K562 (cell line): ENCODE measurements at regions not wholly inside any gene's neighbourhood (a gene's known extent, or its start where the extent isn't known, plus 50 kb on each side); places are given as distances from the start of the nearest gene placed in this dataset.
A peak's percentile ranks its signal among the peaks of the same experiment; 100 is the strongest.

ENCODE experiments used
- ATAC-seq: fragments of 200-7000 bp; cut with Tn5 transposase; 3 replicates; pipeline ENCODE4 v1.9.1; 2020; ENCODE audit warnings: moderate library complexity
- BruUV-seq: library from RNA; stranded (reverse); fragments of 400-500 nt; replicated peaks from 2 replicates; lab custom pipeline; 2021; lab: Mats Ljungman, UMichigan
- CTCF ChIA-PET: fragments of 300-600 bp; formaldehyde crosslinking; extraction: SDS; loops from one replicate; lab custom pipeline; 2021; ENCODE audit warnings: low intra/inter-chr PET ratio; lab: Yijun Ruan, JAX
- POLR2A ChIA-PET: fragments of 300-600, 350-650 bp; sonication (Branson Sonifier 250); formaldehyde crosslinking; extraction: SDS; loops from one replicate; lab custom pipeline; 2021; ENCODE audit warnings: antibody characterized with exemption, inconsistent platforms; lab: Yijun Ruan, JAX
- DNase-seq, 4 experiments: peaks; one replicate each; pipeline versions ENCODE4 v3.0.0 to v3.0.0-alpha.2; 2011 to 2018; ENCODE audit warnings: low spot score in 3 of 4, mixed read lengths in 3 of 4; ENCODE audit errors: extremely low read depth in 1 of 4
- FAIRE-seq: peaks from 2 replicates; lab custom pipeline; 2011; peaks lifted over from hg19 to GRCh38; lab: Jason Lieb, UNC
- H2AFZ ChIP-seq: 2 replicates; pipeline ENCODE4 v1.6.0; 2011; ENCODE audit warnings: low read depth, low read length, control low read depth, inconsistent platforms
- H3K27ac ChIP-seq: fragments of 200-600 bp; 3 replicates; pipeline ENCODE4 v1.8.0; 2011; ENCODE audit warnings: low read depth, mild to moderate bottlenecking, control low read depth, inconsistent platforms, low read length, moderate library complexity, mixed read lengths; ENCODE audit errors: extremely low read depth
- H3K27me3 ChIP-seq, 2 experiments: fragments of 300-600 bp in 1 of 2; 2 replicates in 1 of 2; 3 replicates in 1 of 2; pipeline versions ENCODE4 v1.6.0 to v1.8.0; 2011; ENCODE audit warnings: inconsistent platforms in 2 of 2, low read length in 2 of 2, mild to moderate bottlenecking in 1 of 2, mixed read lengths in 1 of 2, moderate library complexity in 1 of 2; ENCODE audit not compliant: control insufficient read depth in 2 of 2, insufficient read depth in 2 of 2
- H3K36me3 ChIP-seq: fragments of 300-600 bp; 3 replicates; pipeline ENCODE4 v1.8.0; 2011; ENCODE audit warnings: mild to moderate bottlenecking, low read length, inconsistent platforms; ENCODE audit not compliant: control insufficient read depth, insufficient read depth
- H3K4me1 ChIP-seq, 2 experiments: fragments of 200-600 bp in 1 of 2; replicated peaks in 1 of 2; 2 replicates in 1 of 2; 3 replicates in 1 of 2; pipeline versions ENCODE4 v1.5.1 to v1.8.0; 2011; ENCODE audit warnings: inconsistent platforms in 2 of 2, low read length in 2 of 2, mild to moderate bottlenecking in 1 of 2, mixed read lengths in 1 of 2, moderate library complexity in 1 of 2; ENCODE audit not compliant: control insufficient read depth in 2 of 2, insufficient read depth in 2 of 2
- H3K4me2 ChIP-seq: 2 replicates; pipeline ENCODE4 v1.6.1; 2011; ENCODE audit warnings: low read length, control low read depth, inconsistent platforms, mixed read lengths; ENCODE audit not compliant: insufficient read depth
- H3K4me3 ChIP-seq: fragments of 200-600 bp; sonication (generic), shearing (Covaris generic); 2 replicates; pipeline ENCODE4 v1.5.1; 2016; ENCODE audit warnings: control low read depth, inconsistent platforms
- H3K79me2 ChIP-seq: fragments of 200-600 bp; 3 replicates; pipeline ENCODE4 v1.8.0; 2011; ENCODE audit warnings: low read length, inconsistent platforms; ENCODE audit not compliant: control insufficient read depth, insufficient read depth
- H3K9ac ChIP-seq, 2 experiments: 2 replicates each; pipeline versions ENCODE4 v1.6.0 to v1.6.1; 2011; ENCODE audit warnings: low read depth in 2 of 2, low read length in 2 of 2, control low read depth in 1 of 2, inconsistent platforms in 1 of 2, mild to moderate bottlenecking in 1 of 2, mixed read lengths in 1 of 2; ENCODE audit not compliant: insufficient read depth in 1 of 2
- H3K9me1 ChIP-seq: one replicate; pipeline ENCODE4 v1.6.0; 2011; ENCODE audit warnings: inconsistent platforms, mild to moderate bottlenecking, low read length, moderate library complexity; ENCODE audit not compliant: control insufficient read depth, insufficient read depth
- H3K9me3 ChIP-seq: replicated peaks from 2 replicates; pipeline ENCODE4 v1.5.1; 2011; ENCODE audit warnings: low read depth, low read length, inconsistent platforms; ENCODE audit not compliant: control insufficient read depth, insufficient read depth
- H4K20me1 ChIP-seq: replicated peaks from 2 replicates; pipeline ENCODE4 v1.6.1; 2011; ENCODE audit warnings: low read length, inconsistent platforms, mixed read lengths; ENCODE audit not compliant: control insufficient read depth, insufficient read depth
- DIDO1 ChIP-seq: fragments of 450-650 bp; IDR thresholded peaks from 2 replicates; pipeline ENCODE4 v1.6.1; 2016; ENCODE audit warnings: low read depth, missing biosample characterization, missing genetic modification characterization
- ESRRA ChIP-seq: fragments of 450-650 bp; IDR thresholded peaks from 2 replicates; pipeline ENCODE4 v1.6.1; 2014; ENCODE audit warnings: low read depth, mild to moderate bottlenecking, moderate library complexity, borderline replicate concordance
- HMBOX1 ChIP-seq: sonication (generic); IDR thresholded peaks from 2 replicates; pipeline ENCODE4 v1.6.1; 2016
- ZBTB40 ChIP-seq, 2 experiments: fragments of 450-650 bp in 1 of 2; sonication (generic) in 1 of 2; formaldehyde crosslinking in 1 of 2; IDR thresholded peaks; 2 replicates each; pipeline versions ENCODE4 v1.7.1 to v1.9.0; 2016 to 2022; ENCODE audit warnings: inconsistent platforms in 1 of 2, mild to moderate bottlenecking in 1 of 2, missing genetic modification reagents in 1 of 2
- ZNF444 ChIP-seq: fragments of 250-450 bp; sonication (Bioruptor Pico); IDR thresholded peaks from 2 replicates; pipeline ENCODE4 v1.4.0; 2020; ENCODE audit warnings: mild to moderate bottlenecking, moderate library complexity
- ZNF551 ChIP-seq: fragments of 250-450 bp; sonication (Bioruptor Pico); IDR thresholded peaks from 2 replicates; pipeline ENCODE4 v1.5.0; 2021; ENCODE audit warnings: mild to moderate bottlenecking, moderate library complexity
- WGBS: fragments of 100-300 bp; shearing (Covaris generic); methylation state at CpG from one replicate; pipeline ENCODE4 v1.1.6; 2016; ENCODE audit warnings: low coverage, mixed read lengths; ENCODE audit not compliant: insufficient coverage; ENCODE audit errors: missing lambda C conversion rate; 5-methylcytosine and 5-hydroxymethylcytosine counted together
- in situ Hi-C: fragments of 300-500 bp; cut with MboI; formaldehyde crosslinking; loops from 4 replicates; pipeline ENCODE4 v1.15.0; 2018; ENCODE audit warnings: inconsistent platforms, mixed read lengths
- intact Hi-C: fragments of 100-400 bp; cut with micrococcal nuclease; formaldehyde crosslinking; loops from 2 replicates; pipeline ENCODE4 v1.14.2; 2022

- Histone ChIP-seq H3K27me3 (no peaks in the 10 kb centered on the region), H3K9me1 (no peaks in the 10 kb centered on the region), H3K4me1 (no peaks in the 10 kb centered on the region), H3K4me2 (no peak overlapping the region), H3K9me3 (no peaks in the 10 kb centered on the region), H3K9ac (no peak overlapping the region), H3K36me3 (no peaks in the 10 kb centered on the region), H3K27ac (no peak overlapping the region), H3K79me2 (no peaks in the 10 kb centered on the region), H2AFZ (no peak overlapping the region), H3K4me3 (no peak overlapping the region), H4K20me1 (no peaks in the 10 kb centered on the region)
- POLR2A ChIA-PET: no interaction called here
- intact Hi-C loops: no loop called here
- in situ Hi-C loops: no loop called here
- CTCF ChIA-PET: no interaction called here
- WGBS: 0% methylated on average over 3 of the region's 3 CpGs
- no peak for FAIRE-seq
- BruUV-seq: no TSS peak
- ATAC-seq: no peak
- TF ChIP-seq ZNF444 (CRISPR knock-in tag): no peak
- TF ChIP-seq DIDO1: no peak
- TF ChIP-seq ESRRA: no peak
- no peak for TF ChIP-seq HMBOX1
- no peak for TF ChIP-seq ZNF551
- TF ChIP-seq ZBTB40 (IDR thresholded peaks at IDR 0.05): peak; percentile 68
- TF ChIP-seq ZBTB40 (CRISPR knock-in tag; IDR thresholded peaks at IDR 0.05): no peak
- DNase-seq: no peak
Observed at GRCh38 chr3:181081930-181082329, 92.4 kb upstream of the DNAJC19 start.
